GM13977 (cell line): ENCODE measurements at regions not wholly inside any gene's neighbourhood (a gene's known extent, or its start where the extent isn't known, plus 50 kb on each side); places are given as distances from the start of the nearest gene placed in this dataset.

Experiments
- DNase-seq: peaks from one replicate; pipeline ENCODE4 v3.0.0; 2012; ENCODE audit warnings: low spot score
- in situ Hi-C: fragments of 300-500 bp; cut with MboI; formaldehyde crosslinking; loops from one replicate; pipeline ENCODE4 v1.12.0; 2022; ENCODE audit warnings: low sequenced_read_pairs, low pct_unique_long_range_greater_than_20kb, mixed read lengths, inconsistent platforms; ENCODE audit not compliant: unreplicated experiment
- TF ChIP-seq, protein P1 (sequence below): IDR thresholded peaks from 2 replicates; pipeline ENCODE4 v1.5.1; 2012; ENCODE audit warnings: mild to moderate bottlenecking, control low read depth; ENCODE audit not compliant: insufficient read depth; ENCODE audit errors: extremely low read depth, missing control alignments

DNA sequence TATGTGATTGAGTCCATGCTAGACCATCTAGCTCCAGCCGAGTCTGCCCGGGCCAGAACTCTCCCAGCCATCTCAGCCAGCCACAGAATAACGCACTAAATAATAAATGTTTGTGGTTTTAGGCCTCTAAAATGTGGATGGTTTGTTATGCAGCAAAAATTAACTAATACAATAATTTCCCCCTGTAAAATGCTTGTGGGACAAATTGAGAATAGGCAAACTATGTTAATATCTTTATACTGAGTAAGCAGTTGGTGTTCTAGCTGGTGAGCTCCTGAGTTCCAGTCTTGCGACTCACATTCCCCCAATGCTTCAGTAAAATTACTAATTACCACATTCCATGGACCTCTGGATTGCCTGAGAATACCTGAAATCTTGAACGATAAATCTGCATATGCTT, 316.8 kb upstream of the NFE2L3 start:
- in situ Hi-C loops: no loop called here
- TF ChIP-seq, protein P1, sequence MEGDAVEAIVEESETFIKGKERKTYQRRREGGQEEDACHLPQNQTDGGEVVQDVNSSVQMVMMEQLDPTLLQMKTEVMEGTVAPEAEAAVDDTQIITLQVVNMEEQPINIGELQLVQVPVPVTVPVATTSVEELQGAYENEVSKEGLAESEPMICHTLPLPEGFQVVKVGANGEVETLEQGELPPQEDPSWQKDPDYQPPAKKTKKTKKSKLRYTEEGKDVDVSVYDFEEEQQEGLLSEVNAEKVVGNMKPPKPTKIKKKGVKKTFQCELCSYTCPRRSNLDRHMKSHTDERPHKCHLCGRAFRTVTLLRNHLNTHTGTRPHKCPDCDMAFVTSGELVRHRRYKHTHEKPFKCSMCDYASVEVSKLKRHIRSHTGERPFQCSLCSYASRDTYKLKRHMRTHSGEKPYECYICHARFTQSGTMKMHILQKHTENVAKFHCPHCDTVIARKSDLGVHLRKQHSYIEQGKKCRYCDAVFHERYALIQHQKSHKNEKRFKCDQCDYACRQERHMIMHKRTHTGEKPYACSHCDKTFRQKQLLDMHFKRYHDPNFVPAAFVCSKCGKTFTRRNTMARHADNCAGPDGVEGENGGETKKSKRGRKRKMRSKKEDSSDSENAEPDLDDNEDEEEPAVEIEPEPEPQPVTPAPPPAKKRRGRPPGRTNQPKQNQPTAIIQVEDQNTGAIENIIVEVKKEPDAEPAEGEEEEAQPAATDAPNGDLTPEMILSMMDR: no peak
- no peak for DNase-seq

DNA sequence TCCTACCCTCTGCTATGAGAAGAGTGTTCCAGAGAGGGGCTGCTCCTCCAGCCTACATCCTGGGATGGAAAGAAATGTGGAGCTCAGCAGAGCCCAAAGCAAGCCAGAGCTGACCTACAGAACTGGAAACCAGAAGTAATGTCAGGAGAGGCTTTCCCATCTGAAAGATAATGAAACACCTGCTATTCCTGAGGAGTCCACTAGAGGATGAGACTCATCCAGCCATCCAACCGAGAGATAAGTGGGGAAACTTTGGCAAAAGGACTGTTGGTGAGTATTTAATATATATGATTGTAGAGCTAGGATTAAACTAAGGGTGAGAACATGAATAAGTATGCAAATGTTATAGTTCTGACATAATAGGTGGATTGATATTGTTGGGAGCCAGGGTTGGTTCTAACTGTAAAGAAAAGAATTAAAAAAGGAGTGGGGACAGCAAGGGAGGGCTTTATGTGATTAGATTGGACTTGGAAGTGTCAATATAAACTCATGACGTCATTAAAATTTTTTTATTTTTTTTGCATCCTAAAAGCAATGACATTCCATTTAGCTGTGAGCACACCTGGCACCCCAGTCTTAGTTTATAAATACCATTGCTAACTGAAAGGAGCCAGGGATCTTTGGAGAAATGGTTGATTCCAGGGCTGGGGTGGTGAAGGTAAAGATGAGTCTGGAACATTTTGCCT, 312.8 kb upstream of the NFE2L3 start:
- no peak for DNase-seq
- TF ChIP-seq, protein P1: no peak

DNA sequence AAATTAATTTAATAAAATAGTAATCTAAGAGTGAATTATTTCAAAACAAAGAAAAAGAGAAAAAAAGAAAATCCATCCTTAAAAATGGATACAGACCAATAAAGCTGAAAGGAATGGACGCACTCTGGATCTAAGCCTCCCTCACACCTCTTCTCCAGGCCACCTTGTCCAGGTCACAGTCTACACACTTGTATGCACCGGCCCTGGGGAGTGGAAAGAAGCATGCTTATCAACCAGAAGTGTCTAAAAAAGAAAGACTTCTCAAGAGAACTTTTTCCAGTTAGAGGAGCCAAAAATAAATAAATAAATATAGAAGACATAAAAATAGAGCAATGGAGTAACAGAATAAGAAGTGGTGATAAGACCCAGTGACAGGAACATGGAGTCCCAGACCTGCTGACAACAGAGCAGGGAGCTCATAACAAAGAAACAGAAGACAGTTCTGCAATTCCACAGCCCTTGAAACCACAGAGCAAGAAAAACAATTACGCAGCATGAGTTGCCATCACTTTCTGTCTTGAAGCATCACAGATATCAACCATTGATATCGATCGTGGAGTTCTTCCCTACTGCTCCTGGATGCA, 311.7 kb upstream of the NFE2L3 start:
- TF ChIP-seq, protein P1: no peak
- DNase-seq: no peak
- in situ Hi-C loops: no loop called here

More for the DNA sequence above, 312.8 kb upstream of the NFE2L3 start:
- in situ Hi-C loops: no loop called here

DNA sequence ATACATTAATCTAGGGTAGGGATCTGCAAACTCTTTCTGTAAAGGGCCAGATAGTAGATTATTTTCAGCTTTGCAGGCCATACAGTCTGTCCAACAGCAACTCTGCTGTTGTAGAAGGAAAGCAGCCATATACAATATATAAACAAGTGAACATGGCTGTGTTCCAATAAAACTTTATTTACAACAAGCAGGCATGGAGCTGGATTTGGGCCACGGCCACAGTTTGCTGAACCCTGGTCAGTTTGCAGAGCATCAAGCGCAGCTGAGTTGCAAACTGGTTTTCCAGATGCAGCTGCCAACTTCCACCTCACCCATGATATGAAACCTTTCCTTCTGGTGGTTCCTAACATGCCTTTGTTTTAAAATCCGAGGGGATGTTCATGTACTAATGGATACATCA, 310.4 kb upstream of the NFE2L3 start:
- TF ChIP-seq, protein P1: no peak
- no peak for DNase-seq
- in situ Hi-C loops: no loop called here

DNA sequence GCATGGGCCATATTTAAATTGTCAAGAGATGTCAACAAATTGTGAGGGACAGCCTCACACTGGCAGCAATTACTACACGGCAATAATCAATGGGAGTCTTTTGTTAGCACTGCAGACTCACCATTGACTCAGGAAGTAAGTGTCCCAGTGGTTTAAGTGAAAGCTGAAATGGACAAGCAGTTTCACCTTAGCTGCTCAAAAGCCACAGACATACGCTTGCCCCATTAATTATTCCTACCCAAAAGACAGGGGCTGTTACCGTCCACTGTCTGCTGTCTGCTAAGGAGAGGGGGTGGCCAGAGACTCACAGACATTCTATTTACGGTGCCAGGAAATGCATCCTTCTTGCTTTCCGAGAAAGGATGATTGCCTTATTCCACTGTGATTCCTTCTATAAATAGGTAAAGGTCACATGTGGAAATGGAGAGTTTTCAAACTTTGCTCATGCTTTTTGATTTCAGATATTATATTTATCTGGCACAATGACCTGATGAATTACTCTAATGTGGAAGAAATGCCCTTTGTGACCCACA, 309.7 kb upstream of the NFE2L3 start:
- in situ Hi-C loops: no loop called here

DNA sequence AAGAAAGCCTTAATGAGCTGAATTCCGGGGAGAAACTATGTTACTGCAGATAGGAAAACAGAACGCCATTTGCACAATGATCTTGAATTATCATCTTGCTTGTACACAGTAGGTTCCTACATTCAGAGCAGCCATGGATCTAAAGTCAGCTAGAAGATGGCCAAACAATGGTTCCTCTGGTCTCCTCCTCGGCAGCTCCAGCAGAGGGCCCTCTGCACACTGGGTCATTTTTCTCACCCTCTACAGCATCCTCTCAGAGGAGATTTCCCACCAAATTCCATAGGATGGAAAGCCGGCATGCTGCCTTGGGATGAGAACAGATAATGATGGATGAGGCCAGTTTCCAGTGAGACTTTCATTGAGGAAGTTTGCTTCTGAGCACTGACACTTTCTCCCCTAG, 308.5 kb upstream of the NFE2L3 start:
- TF ChIP-seq, protein P1: no peak
- no peak for DNase-seq
- in situ Hi-C loops: no loop called here

More for the DNA sequence above, 309.7 kb upstream of the NFE2L3 start:
- no peak for DNase-seq
- TF ChIP-seq, protein P1: no peak
